NCI-H128 (cell line): ENCODE measurements at regions not wholly inside any gene's neighbourhood (a gene's known extent, or its start where the extent isn't known, plus 50 kb on each side); places are given as distances from the start of the nearest gene placed in this dataset.
"Not testable (repeated sequence)": the region's sequence is repeated elsewhere in the genome, so short reads cannot be mapped to it uniquely, and the experiment has no call there.

Source experiments
- DNase-seq: peaks from one replicate; lab custom pipeline; 2025; ENCODE audit not compliant: unreplicated experiment; lab: John Stamatoyannopoulos, UW

DNA sequence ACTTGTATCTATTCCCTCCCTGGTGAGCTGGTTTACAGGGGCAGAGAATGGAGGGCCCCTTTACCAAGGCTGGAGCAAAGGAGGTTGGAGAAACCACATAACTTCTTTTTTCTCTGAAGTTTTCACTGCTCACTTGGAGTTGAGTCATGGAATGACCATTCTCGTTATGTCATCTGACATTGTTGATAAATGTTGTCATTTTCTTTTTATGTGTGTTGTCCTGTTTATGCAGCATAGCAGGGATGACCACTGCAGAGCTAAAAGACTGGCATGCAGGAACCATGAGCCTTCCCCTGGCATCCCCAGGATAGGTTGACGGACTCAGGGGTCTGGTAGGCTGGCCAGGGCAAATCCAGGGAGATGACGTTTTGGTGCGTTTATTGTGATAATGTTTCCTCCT lies 256.8 kb upstream of the DDHD1 start:
- DNase-seq: no peak

DNA sequence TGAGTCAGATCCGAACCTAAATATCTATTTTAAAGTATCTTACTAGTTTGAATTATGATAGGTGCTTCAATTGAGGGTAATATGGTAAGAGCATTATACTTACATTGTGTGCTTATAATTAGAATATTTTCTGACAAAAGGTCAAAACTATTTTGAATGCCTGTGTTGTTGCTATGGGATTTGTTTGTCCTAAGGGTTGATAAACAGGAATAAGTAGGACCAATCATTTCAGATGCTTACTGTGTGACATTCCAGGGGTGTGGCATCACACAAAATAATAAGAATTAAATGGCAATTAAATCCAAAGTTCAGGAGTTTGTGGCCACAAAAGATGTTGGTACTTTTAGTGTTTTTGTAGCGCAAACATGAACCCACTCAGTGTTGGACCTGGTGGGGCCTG lies 256.2 kb upstream of the DDHD1 start:
- DNase-seq: no peak

DNA sequence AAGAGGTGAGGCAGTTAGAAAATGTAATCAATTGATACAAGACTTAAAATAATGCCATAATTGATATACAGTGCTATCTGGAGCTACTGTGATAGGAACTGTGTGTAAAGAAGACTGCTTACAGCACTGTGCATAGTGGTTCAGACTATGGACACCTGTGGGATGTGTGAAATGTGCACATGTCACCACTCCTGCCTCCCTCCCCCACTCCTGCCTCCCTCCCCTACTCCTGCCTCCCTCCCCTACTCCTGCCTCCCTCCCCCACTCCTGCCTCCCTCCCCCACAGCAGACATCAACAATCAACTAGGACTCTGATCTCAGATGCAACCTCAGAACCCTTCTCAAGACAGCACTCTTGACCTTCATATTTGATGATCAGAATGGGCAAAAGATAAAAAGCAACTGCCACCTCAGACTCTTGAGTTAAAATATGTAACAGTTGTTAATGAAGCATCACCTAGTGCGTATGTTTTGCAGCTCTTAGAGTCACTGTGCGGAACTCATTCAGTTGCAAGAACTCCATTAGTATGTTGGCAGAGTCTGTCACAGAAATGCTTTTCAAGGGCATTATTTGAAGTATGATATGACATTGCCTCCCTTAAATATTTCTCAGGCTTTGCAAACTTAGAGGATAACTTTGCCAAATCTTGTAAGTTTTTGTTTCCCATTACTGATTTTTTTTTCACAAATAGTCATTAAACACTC lies 255.2 kb upstream of the DDHD1 start:
- peak; percentile 7 for DNase-seq

DNA sequence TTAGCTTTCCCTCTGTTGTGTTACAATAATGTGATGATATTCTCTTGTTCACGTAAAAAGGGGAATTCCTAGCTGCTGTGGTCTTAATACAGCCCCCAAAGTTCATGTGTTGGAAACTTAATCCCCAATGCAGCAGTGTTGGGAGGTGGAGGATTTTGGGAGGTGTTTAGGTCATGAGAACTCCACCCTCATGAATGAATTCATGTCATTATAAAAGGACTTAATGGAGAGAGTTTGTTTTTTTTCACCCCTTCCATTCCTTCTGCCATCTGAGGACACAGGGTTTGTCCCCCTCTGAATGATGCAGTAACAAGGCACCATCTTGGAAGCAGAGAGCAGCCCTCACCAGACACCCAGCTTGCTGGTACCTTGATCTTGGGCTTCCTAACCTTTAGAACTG lies 253.4 kb upstream of the DDHD1 start:
- DNase-seq: no peak

DNA sequence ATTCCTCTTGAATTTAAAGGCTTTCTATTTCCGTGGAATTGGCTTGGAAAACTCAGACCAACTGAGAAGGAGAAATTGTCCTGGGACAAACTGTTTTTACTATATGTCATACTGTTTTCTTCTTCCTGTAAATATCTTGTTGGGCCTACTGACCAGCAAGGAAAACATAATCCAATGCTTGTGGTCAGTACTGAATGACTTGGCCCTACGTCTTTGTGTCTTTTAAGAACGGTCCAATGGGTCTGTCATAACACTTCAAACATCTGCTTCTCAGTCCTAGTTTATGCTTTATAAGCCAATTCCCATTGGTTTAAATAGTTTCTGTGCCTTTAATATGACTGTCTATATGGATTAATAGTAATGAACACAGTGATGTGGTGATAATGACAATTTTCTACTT lies 248.5 kb upstream of the DDHD1 start:
- DNase-seq: no peak

DNA sequence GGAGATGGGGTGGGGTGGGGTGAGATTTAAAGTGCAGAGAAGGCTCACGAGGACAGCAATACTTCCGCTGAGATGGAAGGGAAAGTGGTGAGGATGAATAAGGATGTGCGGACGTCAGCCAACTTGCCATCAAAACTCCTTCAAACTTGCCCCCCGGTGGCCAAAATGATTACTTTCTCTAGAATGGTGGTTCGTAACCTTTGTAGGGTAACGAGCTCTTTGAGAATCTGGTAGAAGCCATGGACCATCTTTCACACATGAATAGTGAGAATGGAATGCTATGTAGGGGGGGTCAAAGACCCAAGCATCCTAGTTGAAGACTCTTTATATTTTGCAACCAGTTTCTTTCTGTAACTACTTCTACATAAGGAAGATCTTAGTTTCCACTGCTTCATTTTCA lies 245.9 kb upstream of the DDHD1 start:
- no peak for DNase-seq

DNA sequence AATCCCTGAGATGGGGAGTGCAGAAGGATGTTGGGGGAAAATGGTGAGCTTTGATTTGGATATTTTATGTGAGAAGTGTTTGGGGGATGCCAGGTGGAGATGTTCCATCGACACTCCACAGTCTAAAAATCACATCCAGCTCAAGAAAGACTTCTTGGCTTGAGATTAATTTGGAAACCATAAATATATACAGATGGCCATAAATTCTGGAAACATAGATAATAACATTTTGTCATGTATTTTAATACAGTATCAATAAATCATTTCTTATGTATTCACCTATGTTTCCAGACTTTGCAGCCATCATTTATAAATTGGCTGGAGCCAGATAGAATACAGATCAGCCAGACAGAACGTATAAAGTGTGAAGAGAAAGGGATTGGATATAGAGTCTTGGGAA lies 245.5 kb upstream of the DDHD1 start:
- DNase-seq: no peak

DNA sequence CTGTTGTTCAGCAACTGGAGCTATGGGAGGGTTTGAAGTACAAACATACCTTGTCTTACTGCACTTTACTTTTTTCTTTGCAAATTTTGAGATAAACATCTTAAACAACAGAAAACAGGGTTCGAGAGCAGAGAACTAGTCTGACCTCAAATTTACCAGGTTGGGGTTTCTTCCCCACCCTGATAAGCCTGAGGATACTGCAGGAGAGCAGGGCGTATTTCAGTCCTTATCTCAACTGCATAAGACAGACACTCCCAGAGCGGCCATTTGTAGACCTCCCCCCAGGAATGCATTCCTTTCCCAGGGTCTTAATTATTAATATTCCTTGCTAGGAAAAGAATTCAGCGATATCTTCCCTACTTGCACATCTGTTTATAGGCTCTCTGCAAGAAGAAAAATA lies 242.1 kb upstream of the DDHD1 start:
- DNase-seq: not testable (repeated sequence)

DNA sequence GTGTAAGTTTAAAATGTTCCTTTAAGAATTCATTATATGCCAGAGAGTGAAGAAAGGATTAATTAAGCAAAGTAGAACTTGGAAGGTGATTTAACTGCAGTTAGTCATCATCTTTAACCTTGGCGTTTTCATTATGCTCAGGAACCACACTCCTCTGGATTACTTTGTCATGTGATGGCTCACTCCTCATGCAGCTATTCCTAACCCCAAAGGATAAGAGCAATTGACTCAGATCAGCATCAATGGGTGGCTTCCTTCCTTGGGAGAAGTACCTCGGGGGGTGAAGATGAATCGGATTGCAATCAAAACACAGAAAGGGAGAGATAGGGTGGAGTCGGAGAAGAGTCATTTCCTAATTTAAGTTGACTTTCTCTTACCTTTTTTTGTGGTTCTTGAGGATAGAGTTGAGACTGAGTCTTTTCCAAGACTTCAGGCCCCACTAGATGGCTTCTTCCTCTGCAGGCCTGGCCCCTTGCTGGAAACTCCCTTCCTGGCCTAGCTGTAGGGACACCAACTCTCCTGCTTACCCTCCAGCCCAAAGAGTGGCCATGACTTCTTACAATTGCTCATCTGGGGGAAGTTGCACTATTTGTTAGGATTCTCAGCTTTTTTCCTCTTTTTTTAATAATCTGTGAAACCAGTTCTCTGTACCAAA lies 238.6 kb upstream of the DDHD1 start:
- no peak for DNase-seq

DNA sequence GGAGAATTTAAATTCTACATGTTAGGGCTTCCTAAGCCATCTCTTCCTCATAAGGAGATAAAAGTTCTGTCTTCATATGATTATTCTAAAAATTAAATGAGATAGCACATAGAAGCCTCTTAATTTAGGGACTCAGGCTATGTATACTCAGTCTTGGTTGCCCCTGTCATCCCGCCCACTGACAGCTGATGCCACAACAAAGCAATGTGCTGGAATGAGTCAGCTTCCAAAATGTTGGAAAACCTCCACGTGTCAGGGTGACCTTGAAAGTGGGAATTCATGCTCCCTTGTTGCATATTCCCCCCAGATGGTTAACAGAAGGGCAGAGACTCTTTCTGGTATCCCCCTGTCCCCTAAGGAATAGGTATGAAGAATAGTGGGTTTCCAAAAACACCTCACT lies 238.0 kb upstream of the DDHD1 start:
- DNase-seq: no peak

DNA sequence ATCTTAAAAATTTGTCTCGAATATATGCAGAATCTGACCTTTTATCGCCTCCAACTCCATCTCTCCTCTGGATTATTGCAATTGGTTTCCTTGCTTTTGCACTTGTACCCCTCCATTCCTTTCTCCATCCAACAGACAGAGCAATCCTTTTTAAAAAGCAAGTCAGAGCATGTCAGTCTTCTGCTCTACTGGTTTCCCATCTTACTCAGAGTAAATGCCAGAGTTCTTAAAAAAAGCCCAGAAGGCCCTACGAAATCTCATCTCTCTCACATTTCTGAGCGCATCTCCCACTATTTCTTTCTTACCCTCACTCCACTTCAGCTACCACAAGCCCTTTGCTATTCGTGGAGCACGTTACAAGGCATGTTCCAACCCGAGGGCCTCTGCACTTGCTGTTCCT lies 236.9 kb upstream of the DDHD1 start:
- no peak for DNase-seq

DNA sequence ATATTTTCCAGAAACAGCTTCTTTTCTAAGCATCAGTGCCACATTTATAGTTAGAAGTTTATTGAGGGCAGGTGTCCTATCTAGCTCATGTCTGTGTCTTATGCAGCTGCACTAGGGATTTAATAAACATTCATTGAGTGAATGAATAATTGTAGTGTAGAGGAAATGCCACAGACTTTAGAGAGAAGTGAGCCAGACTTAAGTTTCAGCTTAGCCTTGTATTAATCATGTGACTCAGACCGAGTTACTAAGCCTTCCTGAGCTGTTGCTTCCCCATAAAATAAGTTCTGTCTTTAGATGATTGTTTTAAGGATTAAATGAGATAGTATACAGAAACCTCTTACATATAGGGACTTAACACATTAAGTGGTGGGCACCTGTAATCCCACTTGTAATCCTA lies 236.1 kb upstream of the DDHD1 start:
- DNase-seq: no peak

DNA sequence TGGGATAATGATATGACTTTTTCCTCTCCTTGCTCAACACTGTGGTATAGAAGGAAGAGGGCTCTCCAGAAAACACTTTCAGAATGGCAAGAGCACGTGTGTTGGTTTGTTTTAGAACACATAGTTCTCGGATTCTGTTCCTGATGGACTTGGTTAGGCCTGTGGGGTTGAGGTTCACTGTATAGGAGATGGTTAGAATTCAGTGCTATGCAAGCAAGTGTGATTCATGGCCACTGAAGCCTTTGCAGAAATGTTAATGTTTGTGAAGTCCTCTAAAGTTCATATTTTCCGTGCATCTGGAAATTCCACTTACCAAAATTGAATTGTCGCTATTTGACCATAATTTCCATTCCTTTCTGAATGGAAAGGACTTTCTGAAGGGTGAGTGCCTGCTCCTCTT lies 233.2 kb upstream of the DDHD1 start:
- no peak for DNase-seq

DNA sequence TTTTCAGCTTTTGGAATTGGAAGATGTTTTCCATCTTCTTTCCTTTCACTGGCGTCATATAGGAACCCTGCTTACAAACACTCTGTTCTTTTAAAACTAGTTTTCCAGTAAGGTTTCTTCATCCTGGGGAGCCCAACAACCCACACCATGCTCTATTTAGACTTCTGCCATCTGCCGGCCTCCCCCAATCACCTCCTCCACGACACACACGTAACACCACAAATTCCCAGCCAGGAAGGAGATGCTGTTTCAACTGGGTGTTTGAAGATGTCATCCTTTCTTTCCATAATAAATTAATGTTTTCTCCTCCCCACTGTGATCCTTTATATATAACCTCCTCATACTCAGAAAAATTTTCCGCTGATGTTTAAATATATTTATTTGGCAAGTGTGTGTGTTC lies 231.4 kb upstream of the DDHD1 start:
- DNase-seq: no peak

DNA sequence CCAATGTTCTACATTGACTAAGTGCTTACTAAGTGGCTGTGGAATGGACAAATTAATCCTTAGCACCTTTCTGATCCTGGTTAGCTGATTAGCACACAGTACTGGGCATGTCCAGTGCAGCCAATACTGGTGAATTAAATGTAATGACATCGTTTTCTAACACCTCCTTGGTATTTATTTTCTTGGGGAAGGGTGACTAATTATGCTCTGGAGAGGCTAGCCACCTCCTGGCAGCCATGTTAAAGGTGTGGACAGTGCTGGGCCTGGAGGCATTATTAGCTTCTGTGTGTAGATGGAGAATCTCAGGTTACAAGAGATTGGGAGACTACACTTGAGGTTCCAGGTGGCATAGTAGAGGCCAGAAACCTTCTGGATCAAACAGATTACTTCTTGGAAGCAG lies 230.9 kb upstream of the DDHD1 start:
- DNase-seq: no peak

DNA sequence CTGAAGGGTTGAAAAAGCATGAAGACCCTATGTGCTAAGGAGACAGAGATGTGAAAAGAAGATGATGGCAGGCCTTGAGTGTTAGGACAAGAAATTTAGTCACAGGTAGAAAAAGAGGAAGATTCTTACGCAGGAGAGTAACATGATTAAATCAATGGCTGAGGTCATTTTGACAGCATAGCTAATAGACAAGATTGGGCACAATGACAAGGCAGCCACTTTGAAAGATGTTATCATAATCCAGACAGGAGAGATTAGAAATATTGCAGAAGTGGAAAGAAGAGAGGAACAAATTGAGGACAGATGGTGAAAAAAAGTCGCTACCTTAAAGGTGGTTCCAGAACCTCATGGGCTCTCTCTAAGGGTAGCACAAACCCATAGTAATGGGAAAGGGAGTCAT lies 228.8 kb upstream of the DDHD1 start:
- DNase-seq: no peak

DNA sequence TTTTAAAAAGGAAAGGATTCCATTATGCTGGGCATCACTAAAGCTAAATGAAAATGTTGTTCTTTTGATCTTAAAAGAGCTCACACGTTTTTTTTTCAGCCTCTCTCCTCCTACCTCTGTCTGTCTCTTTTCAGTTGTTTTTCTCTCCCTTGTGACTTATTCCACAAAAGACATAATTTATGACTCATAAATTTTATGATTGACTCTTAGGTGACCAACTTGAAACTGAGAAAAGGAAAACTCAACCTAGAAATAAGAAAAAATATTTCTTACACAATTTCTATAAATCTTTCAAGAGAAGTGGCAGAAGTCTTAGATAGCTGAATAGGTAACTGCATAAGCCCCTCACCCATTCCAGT lies 227.7 kb upstream of the DDHD1 start:
- no peak for DNase-seq

DNA sequence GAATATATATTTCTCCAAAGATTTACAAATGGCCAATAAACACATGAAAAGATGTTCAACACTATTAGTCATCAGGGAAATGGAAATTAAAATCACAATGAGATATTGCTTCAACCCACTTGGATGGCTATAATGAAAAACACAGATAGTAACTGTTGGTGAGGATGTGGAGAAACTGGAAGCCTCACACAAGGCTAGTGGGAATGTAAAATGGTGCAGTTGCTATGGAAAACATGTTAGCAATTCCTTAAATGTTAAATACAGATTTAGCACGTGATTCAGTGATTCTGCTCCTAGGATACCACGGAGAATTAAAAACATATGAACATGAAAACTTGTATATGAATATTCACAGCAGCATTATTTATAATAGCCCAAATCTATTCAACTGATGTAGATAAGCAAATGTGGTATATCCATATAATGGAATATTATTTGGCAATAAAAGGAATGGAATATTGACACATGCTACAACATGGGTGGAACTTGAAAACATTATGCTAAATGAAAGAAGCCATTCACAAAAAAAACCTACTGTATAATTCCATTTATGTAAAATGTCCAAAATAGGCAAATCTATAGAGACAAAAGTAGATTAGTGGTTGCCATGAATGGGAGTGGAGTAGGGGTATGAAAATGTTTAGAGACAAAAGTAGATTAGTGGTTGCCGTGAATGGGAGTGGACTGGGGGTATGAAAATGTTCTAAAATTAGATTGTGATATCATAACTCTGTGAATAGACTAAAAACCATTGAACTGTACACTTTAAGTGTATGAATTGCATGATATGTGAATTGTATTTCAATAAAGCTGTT lies 227.1 kb upstream of the DDHD1 start:
- DNase-seq: no peak

DNA sequence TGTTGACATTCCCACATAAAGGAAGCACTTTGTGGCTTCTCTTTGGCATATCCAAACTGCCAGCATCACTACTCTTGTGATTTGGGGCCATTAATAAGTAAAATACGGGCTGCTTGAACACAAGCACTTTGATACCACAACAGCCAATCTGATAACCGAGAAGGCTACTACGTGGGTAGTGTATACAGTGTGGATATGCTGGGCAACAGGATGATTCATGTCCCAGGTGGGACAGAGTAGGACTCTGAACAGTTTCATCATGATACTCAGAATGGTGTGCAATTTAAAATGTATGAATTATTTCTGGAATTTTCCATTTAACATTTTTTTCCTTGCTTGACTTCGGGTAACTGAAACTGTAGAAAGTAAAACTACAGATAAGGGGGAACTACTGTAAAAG lies 225.0 kb upstream of the DDHD1 start:
- no peak for DNase-seq

DNA sequence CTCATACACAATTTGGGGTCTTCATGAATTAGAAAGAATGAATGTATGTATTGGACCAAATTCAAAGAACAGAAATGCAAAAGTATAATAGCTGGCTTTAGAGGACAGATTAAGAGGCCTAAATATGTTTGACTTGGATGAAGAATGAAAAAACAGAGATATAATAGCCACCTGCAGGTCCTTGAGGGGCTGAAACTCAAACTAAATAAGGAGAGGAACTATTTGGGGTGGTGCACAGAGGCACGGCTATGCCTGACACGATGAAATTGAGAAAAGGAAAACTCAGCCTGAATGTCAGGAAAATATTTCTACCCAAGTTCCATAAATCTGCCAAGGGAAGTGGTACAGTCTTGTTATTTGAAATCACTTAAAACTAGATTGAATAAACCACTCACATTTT lies 222.9 kb upstream of the DDHD1 start:
- DNase-seq: no peak

DNA sequence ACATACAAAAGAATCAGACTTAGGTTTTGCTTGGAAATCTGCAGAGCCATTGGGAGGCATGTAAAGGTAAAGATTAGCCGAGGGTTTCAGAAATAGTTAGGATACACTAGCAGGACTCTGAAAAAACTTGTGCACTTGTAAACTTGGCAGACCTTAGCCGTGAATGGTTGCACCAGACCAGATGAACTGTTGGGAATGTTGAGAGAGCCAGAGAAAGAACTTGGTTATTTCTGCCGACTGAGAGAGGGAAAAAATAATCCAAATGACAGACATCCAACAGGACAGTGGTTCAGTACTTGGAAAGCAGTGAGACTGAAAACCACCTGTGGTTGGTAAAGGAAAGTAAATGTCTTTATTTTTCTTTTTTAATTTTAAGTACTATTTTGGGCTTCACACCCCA lies 222.5 kb upstream of the DDHD1 start:
- DNase-seq: no peak

DNA sequence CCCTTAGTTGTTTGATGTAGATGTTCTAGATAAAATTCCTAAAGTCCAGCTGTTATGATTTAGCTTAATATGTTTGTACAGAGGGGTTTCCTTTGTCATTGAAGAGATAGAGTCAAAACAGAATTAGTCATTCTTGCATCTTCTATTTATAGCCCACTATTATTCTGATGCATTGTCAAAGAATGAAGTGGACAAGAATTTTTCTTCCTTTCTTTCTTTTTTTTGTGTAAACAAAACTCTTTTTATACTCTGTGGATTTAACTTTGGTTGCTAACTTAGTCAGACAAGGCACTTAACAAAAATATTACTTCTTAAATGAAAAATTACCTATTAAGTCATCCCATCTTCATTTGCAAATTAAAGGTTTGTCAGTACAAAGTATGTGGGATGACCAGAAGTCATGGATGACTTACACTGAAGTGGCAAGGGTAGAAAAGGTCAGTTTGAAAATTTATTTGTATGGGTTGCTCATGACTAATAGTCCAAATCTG lies 215.6 kb upstream of the DDHD1 start:
- DNase-seq: no peak
